H1 (cell line): ENCODE measurements at regions not wholly inside any gene's neighbourhood (a gene's known extent, or its start where the extent isn't known, plus 50 kb on each side); places are given as distances from the start of the nearest gene placed in this dataset.

Source experiments
- CTCF ChIA-PET: fragments of 300-600 bp; sonication (Branson Sonifier 250); formaldehyde crosslinking; loops from one replicate; lab custom pipeline; 2021; ENCODE audit not compliant: partially characterized antibody; lab: Charles Lee
- POLR2A ChIA-PET: fragments of 300-600 bp; sonication (Branson Sonifier 250); formaldehyde crosslinking; loops from one replicate; lab custom pipeline; 2021; ENCODE audit warnings: inconsistent platforms; ENCODE audit not compliant: partially characterized antibody; lab: Charles Lee
- DNase-seq, 2 experiments: peaks; one replicate each; pipeline versions ENCODE4 v3.0.0 to v3.0.0-alpha.2; 2010 to 2022; ENCODE audit warnings: low spot score in 2 of 2, low read depth in 1 of 2, mixed read lengths in 1 of 2
- FAIRE-seq: peaks from 2 replicates; lab custom pipeline; 2011; peaks lifted over from hg19 to GRCh38; lab: Jason Lieb, UNC
- H2AFZ ChIP-seq: 2 replicates; pipeline ENCODE4 v1.8.1; 2012; ENCODE audit warnings: low read length, inconsistent platforms
- H2AK5ac ChIP-seq: 2 replicates; pipeline ENCODE4 v1.6.1; 2013; ENCODE audit warnings: low read depth, low read length
- H2BK120ac ChIP-seq: replicated peaks from 2 replicates; pipeline ENCODE3; 2013; ENCODE audit warnings: low read depth, low read length, inconsistent platforms
- H2BK12ac ChIP-seq: 2 replicates; pipeline ENCODE4 v1.6.1; 2013; ENCODE audit warnings: low read depth, low read length
- H2BK15ac ChIP-seq: 2 replicates; pipeline ENCODE4 v1.6.1; 2013; ENCODE audit warnings: low read length
- H2BK20ac ChIP-seq: 2 replicates; pipeline ENCODE4 v1.6.1; 2013; ENCODE audit warnings: low read length
- H2BK5ac ChIP-seq: 2 replicates; pipeline ENCODE4 v1.6.1; 2013; ENCODE audit warnings: low read depth, low read length
- H3K14ac ChIP-seq: 2 replicates; pipeline ENCODE4 v1.6.1; 2013; ENCODE audit warnings: inconsistent platforms; ENCODE audit not compliant: insufficient read length
- H3K18ac ChIP-seq: 2 replicates; pipeline ENCODE4 v1.6.1; 2013; ENCODE audit warnings: low read length; ENCODE audit errors: extremely low read depth
- H3K23ac ChIP-seq: 2 replicates; pipeline ENCODE4 v1.6.1; 2013; ENCODE audit warnings: inconsistent platforms; ENCODE audit not compliant: insufficient read length
- H3K23me2 ChIP-seq: 2 replicates; pipeline ENCODE4 v1.6.1; 2013; ENCODE audit warnings: low read depth, low read length
- H3K27ac ChIP-seq: 2 replicates; pipeline ENCODE4 v1.6.1; 2011; ENCODE audit warnings: low read depth, low read length, inconsistent platforms
- H3K27me3 ChIP-seq, 4 experiments: replicated peaks in 1 of 4; 1 replicate in 1 of 4; 2 replicates in 3 of 4; pipeline versions ENCODE4 v1.6.1 to v1.8.1; 2011 to 2013; ENCODE audit warnings: low read length in 3 of 4, mild to moderate bottlenecking in 3 of 4, inconsistent platforms in 2 of 4, mixed read lengths in 2 of 4, moderate library complexity in 1 of 4; ENCODE audit not compliant: control insufficient read depth in 3 of 4, insufficient read depth in 3 of 4; ENCODE audit errors: extremely low read depth in 1 of 4
- H3K36me3 ChIP-seq, 4 experiments: 2 replicates each; pipeline versions ENCODE4 v1.6.1 to v1.8.1; 2011 to 2013; ENCODE audit warnings: mild to moderate bottlenecking in 4 of 4, low read length in 3 of 4, moderate library complexity in 2 of 4, control low read depth in 1 of 4, inconsistent platforms in 1 of 4; ENCODE audit not compliant: insufficient read depth in 4 of 4, control insufficient read depth in 2 of 4
- H3K4ac ChIP-seq: replicated peaks from 2 replicates; pipeline ENCODE3; 2013; ENCODE audit warnings: low read length, low read depth, mixed read lengths, inconsistent platforms; ENCODE audit not compliant: insufficient read length
- H3K4me1 ChIP-seq, 4 experiments: replicated peaks in 1 of 4; 1 replicate in 1 of 4; 2 replicates in 3 of 4; pipeline versions ENCODE4 v1.6.1 to v1.8.1; 2011 to 2013; ENCODE audit warnings: low read length in 3 of 4, inconsistent platforms in 2 of 4, mixed read lengths in 1 of 4; ENCODE audit not compliant: insufficient read depth in 4 of 4, control insufficient read depth in 3 of 4
- H3K4me2 ChIP-seq, 2 experiments: 2 replicates each; pipeline versions ENCODE4 v1.6.1 to v1.8.1; 2011 to 2013; ENCODE audit warnings: low read depth in 2 of 2, low read length in 2 of 2, control low read depth in 1 of 2, inconsistent platforms in 1 of 2, mild to moderate bottlenecking in 1 of 2; ENCODE audit not compliant: insufficient read depth in 1 of 2
- H3K4me3 ChIP-seq, 4 experiments: fragments of 200-600, 300-600 bp in 1 of 4; sonication (generic), shearing (Covaris generic), sonication (Bioruptor Twin) in 1 of 4; 2 replicates each; pipeline versions ENCODE4 v1.5.1 to v1.8.1; 2011 to 2016; ENCODE audit warnings: low read length in 4 of 4, low read depth in 3 of 4, control low read depth in 2 of 4, inconsistent platforms in 2 of 4, mild to moderate bottlenecking in 2 of 4, mixed read lengths in 1 of 4, moderate library complexity in 1 of 4; ENCODE audit not compliant: insufficient read depth in 2 of 4; ENCODE audit errors: extremely low read depth in 1 of 4
- H3K56ac ChIP-seq: replicated peaks from 2 replicates; pipeline ENCODE3; 2013; ENCODE audit warnings: low read depth, mild to moderate bottlenecking, mixed read lengths, low read length, inconsistent platforms; ENCODE audit not compliant: insufficient read length
- H3K79me1 ChIP-seq: 2 replicates; pipeline ENCODE4 v1.6.1; 2013; ENCODE audit warnings: low read depth, low read length, control low read depth
- H3K79me2 ChIP-seq, 2 experiments: 2 replicates each; pipeline versions ENCODE4 v1.6.1 to v1.8.1; 2012 to 2013; ENCODE audit warnings: low read length in 2 of 2, mild to moderate bottlenecking in 2 of 2, inconsistent platforms in 1 of 2; ENCODE audit not compliant: insufficient read depth in 2 of 2, control insufficient read depth in 1 of 2
- H3K9ac ChIP-seq, 4 experiments: replicated peaks in 1 of 4; 1 replicate in 1 of 4; 2 replicates in 3 of 4; pipeline versions ENCODE4 v1.6.1 to v1.8.1; 2011 to 2013; ENCODE audit warnings: low read depth in 3 of 4, low read length in 3 of 4, control low read depth in 2 of 4, mild to moderate bottlenecking in 2 of 4, moderate library complexity in 2 of 4, inconsistent platforms in 1 of 4; ENCODE audit errors: extremely low read depth in 1 of 4
- H3K9me3 ChIP-seq, 2 experiments: 2 replicates each; pipeline versions ENCODE4 v1.6.1 to v1.8.1; 2012 to 2013; ENCODE audit warnings: mild to moderate bottlenecking in 2 of 2, moderate library complexity in 2 of 2, control low read depth in 1 of 2, inconsistent platforms in 1 of 2, low read depth in 1 of 2, low read length in 1 of 2, mixed read lengths in 1 of 2; ENCODE audit not compliant: insufficient read depth in 2 of 2
- H4K20me1 ChIP-seq, 2 experiments: replicated peaks in 1 of 2; 2 replicates each; pipeline versions ENCODE3 to v1.8.1; 2011 to 2013; ENCODE audit warnings: inconsistent platforms in 2 of 2, low read length in 2 of 2, mild to moderate bottlenecking in 1 of 2; ENCODE audit not compliant: insufficient read depth in 2 of 2, control insufficient read depth in 1 of 2
- H4K5ac ChIP-seq: 2 replicates; pipeline ENCODE4 v1.6.1; 2013; ENCODE audit warnings: low read length, low read depth, mixed read lengths, inconsistent platforms; ENCODE audit not compliant: insufficient read length
- H4K8ac ChIP-seq: 2 replicates; pipeline ENCODE4 v1.8.0; 2013; ENCODE audit warnings: mild to moderate bottlenecking, moderate library complexity, low read length, inconsistent platforms; ENCODE audit not compliant: insufficient read depth; ENCODE audit errors: extremely low read depth
- H4K91ac ChIP-seq: replicated peaks from 2 replicates; pipeline ENCODE3; 2013; ENCODE audit warnings: low read length, mixed read lengths, inconsistent platforms; ENCODE audit not compliant: insufficient read length
- CHD2 ChIP-seq: IDR thresholded peaks from 2 replicates; pipeline ENCODE4 v1.6.1; 2012; ENCODE audit warnings: low read length, improper control_type of control experiment
- EP300 ChIP-seq, 2 experiments: IDR thresholded peaks; 1 replicate in 1 of 2; 2 replicates in 1 of 2; pipeline ENCODE4 v1.6.1; 2011 to 2012; ENCODE audit warnings: low read depth in 2 of 2, low read length in 2 of 2, mild to moderate bottlenecking in 2 of 2, borderline replicate concordance in 1 of 2, inconsistent platforms in 1 of 2, moderate library complexity in 1 of 2
- FOSL1 ChIP-seq: IDR thresholded peaks from 2 replicates; pipeline ENCODE4 v1.6.1; 2011; ENCODE audit warnings: mild to moderate bottlenecking, low read depth, low read length, moderate library complexity; ENCODE audit not compliant: insufficient read depth
- JUND ChIP-seq: IDR thresholded peaks from 2 replicates; pipeline ENCODE4 v1.6.1; 2011; ENCODE audit warnings: mild to moderate bottlenecking, improper control_type of control experiment, low read length
- POLR2AphosphoS5 ChIP-seq: IDR thresholded peaks from 2 replicates; pipeline ENCODE4 v1.6.1; 2011; ENCODE audit warnings: low read depth, low read length
- RFX5 ChIP-seq: IDR thresholded peaks from 2 replicates; pipeline ENCODE4 v1.6.1; 2011; ENCODE audit warnings: low read depth, low read length, improper control_type of control experiment, borderline replicate concordance
- RXRA ChIP-seq: IDR thresholded peaks from 2 replicates; pipeline ENCODE4 v1.6.1; 2011; ENCODE audit warnings: low read depth, mild to moderate bottlenecking, low read length, moderate library complexity; ENCODE audit not compliant: insufficient read depth
- WGBS, 2 experiments: shearing (Covaris generic) in 1 of 2; methylation state at CpG; one replicate each; pipeline versions ENCODE4 v1.1.6 to v1.1.7; 2013 to 2015; ENCODE audit warnings: low lambda C conversion rate in 2 of 2, mixed read lengths in 2 of 2, inconsistent platforms in 1 of 2, low coverage in 1 of 2, missing lambda C conversion rate in 1 of 2; ENCODE audit not compliant: insufficient replicate concordance in 2 of 2, insufficient coverage in 1 of 2, insufficient read length in 1 of 2; ENCODE audit errors: extremely low coverage in 1 of 2, missing lambda C conversion rate in 1 of 2; 5-methylcytosine and 5-hydroxymethylcytosine counted together

DNA sequence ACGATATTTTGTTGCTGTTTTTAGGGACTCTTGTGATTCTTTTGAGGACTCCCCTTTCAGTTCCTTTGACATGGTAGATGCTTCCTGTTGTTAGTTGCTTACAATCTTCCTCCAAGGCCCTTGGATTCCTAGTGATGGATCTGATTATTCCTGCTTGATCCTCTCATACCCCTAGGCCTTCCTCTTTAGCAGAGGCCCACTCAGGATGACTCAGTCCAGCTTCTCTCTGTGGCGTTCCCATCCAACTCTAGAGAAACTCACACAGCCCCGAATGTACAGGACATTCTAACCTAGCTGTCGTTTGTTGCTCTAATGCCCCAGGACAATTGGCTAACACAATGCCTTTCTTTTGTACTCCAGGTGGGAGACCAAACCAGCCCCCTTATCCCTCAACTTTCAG is 191.4 kb downstream of the POSTN start:
- H3K4me2 ChIP-seq: no peak overlapping the region
- H3K36me3 ChIP-seq: no peaks in the 10 kb centered on the region
- no peak overlapping the region for H3K9ac ChIP-seq
- WGBS, 2 experiments: 85% methylated on average over 4 of the region's 4 CpGs; no CpG with 5 or more reads in 1 of the 2 experiments
- no peaks in the 10 kb centered on the region for H3K79me2 ChIP-seq
- FAIRE-seq (no peak), DNase-seq (no peak)
- H3K14ac ChIP-seq: no peak overlapping the region
- no peak overlapping the region for H2BK15ac ChIP-seq
- no peaks in the 10 kb centered on the region for H3K4me1 ChIP-seq
- no peak overlapping the region for H3K4me3 ChIP-seq
- H3K23ac ChIP-seq: no peak overlapping the region
- no peaks in the 10 kb centered on the region for H3K79me1 ChIP-seq
- H2BK12ac ChIP-seq: no peak overlapping the region
- H3K56ac ChIP-seq: no peak overlapping the region
- no peak overlapping the region for H2BK5ac ChIP-seq
- no peaks in the 10 kb centered on the region for H4K20me1 ChIP-seq
- ChIA-PET POLR2A (no interaction called here), CTCF (no interaction called here)
- H3K27ac ChIP-seq: no peak overlapping the region
- no peak overlapping the region for H2BK20ac ChIP-seq
- H4K91ac ChIP-seq: no peak overlapping the region
- peak overlapping the region; percentile 63; the same call in 1 of the 2 replicates for H2AFZ ChIP-seq
- H3K9me3 ChIP-seq: no peaks in the 10 kb centered on the region
- H3K23me2 ChIP-seq: peaks cover 2% of the 10 kb centered on the region; the same call in 1 of the 2 replicates
- no peak overlapping the region for H4K8ac ChIP-seq
- H2BK120ac ChIP-seq: no peak overlapping the region
- no peak overlapping the region for H2AK5ac ChIP-seq
- H3K18ac ChIP-seq: no peak overlapping the region
- TF ChIP-seq EP300 (IDR thresholded peaks at IDR 0.05; ENCODE audit: borderline replicate concordance in 1 of 2, low read depth in 2 of 2, low read length in 2 of 2): no peak
- no peak for TF ChIP-seq RFX5
- TF ChIP-seq CHD2: no peak
- TF ChIP-seq JUND: no peak
- TF ChIP-seq POLR2AphosphoS5: no peak
- no peak for TF ChIP-seq RXRA
- no peak for TF ChIP-seq FOSL1
- no peaks in the 10 kb centered on the region for H3K27me3 ChIP-seq
- no peak overlapping the region for H4K5ac ChIP-seq
- no peak overlapping the region for H3K4ac ChIP-seq
